ENCODE measurements at regions not wholly inside any gene's neighbourhood (a gene's known extent, or its start where the extent isn't known, plus 50 kb on each side); places are given as distances from the start of the nearest gene placed in this dataset.

GRCh38 chr3:106797461-106797860 is 579.8 kb upstream of the CCDC54 start:
- intact Hi-C loops (cut with DNase I; ENCODE audit: low total_unique reads) = no loop called here
- Histone ChIP-seq H3K9me3 (no peaks in the 10 kb centered on the region), H3K4me1 (no peaks in the 10 kb centered on the region), H3K36me3 (no peaks in the 10 kb centered on the region), H3K27ac (no peak overlapping the region), H3K27me3 (no peaks in the 10 kb centered on the region), H3K4me3 (no peak overlapping the region)
- TF ChIP-seq, protein P1, sequence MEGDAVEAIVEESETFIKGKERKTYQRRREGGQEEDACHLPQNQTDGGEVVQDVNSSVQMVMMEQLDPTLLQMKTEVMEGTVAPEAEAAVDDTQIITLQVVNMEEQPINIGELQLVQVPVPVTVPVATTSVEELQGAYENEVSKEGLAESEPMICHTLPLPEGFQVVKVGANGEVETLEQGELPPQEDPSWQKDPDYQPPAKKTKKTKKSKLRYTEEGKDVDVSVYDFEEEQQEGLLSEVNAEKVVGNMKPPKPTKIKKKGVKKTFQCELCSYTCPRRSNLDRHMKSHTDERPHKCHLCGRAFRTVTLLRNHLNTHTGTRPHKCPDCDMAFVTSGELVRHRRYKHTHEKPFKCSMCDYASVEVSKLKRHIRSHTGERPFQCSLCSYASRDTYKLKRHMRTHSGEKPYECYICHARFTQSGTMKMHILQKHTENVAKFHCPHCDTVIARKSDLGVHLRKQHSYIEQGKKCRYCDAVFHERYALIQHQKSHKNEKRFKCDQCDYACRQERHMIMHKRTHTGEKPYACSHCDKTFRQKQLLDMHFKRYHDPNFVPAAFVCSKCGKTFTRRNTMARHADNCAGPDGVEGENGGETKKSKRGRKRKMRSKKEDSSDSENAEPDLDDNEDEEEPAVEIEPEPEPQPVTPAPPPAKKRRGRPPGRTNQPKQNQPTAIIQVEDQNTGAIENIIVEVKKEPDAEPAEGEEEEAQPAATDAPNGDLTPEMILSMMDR (IDR thresholded peaks at IDR 0.05) = no peak
- no peak for DNase-seq

- H3K36me3 ChIP-seq = no peaks in the 10 kb centered on the region
- H3K4me1 ChIP-seq = peaks cover 0 to 14% (median 2%) of the 10 kb centered on the region in 4 donors
- TF ChIP-seq, protein P1 (IDR thresholded peaks at IDR 0.05) = no peak
- no peak for DNase-seq
- no peaks in the 10 kb centered on the region for H3K9me3 ChIP-seq
- no peak overlapping the region for H3K27ac ChIP-seq
- H3K4me3 ChIP-seq = no peak overlapping the region
- intact Hi-C loops (cut with DNase I; ENCODE audit: low total_unique reads) = loop anchor here (2.0 kb wide), 1 partner anchor 59 kb away; no protein-coding TSS in a partner anchor
- no peaks in the 10 kb centered on the region for H3K27me3 ChIP-seq
Measured at GRCh38 chr3:106805625-106806024, 571.6 kb upstream of the CCDC54 start.

GRCh38 chr3:106806964-106807363 is 570.3 kb upstream of the CCDC54 start:
- intact Hi-C loops (cut with DNase I; ENCODE audit: low total_unique reads) = loop anchor here (2.0 kb wide), 1 partner anchor 60 kb away; no protein-coding TSS in a partner anchor
- H3K27me3 ChIP-seq = no peaks in the 10 kb centered on the region
- no peak overlapping the region for H3K4me3 ChIP-seq
- no peaks in the 10 kb centered on the region for H3K36me3 ChIP-seq
- peaks cover 0 to 16% (median 2%) of the 10 kb centered on the region in 4 donors for H3K4me1 ChIP-seq
- TF ChIP-seq, protein P1 (IDR thresholded peaks at IDR 0.05) = no peak
- H3K27ac ChIP-seq = no peak overlapping the region
- DNase-seq = no peak
- H3K9me3 ChIP-seq = no peaks in the 10 kb centered on the region

DNA sequence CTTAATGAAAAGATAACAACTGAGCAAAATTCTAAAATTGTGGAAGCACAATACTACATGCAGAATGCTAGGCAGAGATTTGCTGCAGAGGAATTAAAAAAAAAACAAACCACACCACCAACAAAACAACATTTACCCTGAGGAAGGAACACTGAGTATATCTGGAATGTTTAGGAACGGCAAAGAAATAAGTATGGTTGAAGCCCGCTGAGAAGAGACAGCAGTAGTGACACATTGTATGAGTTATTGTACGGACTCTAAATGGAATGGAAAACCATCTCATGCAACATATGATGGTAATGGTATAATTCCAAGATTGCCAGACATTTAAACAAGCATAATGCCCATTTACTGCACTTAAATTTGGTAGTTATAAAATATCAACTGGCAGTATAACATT is 568.2 kb upstream of the CCDC54 start:
- Histone ChIP-seq H3K27me3 (no peaks in the 10 kb centered on the region), H3K27ac (no peak overlapping the region), H3K4me1 (peaks cover 0 to 24% (median 5%) of the 10 kb centered on the region in 4 donors), H3K36me3 (no peaks in the 10 kb centered on the region), H3K9me3 (no peaks in the 10 kb centered on the region), H3K4me3 (no peak overlapping the region)
- no peak for DNase-seq
- intact Hi-C loops (cut with DNase I; ENCODE audit: low total_unique reads) = no loop called here
- TF ChIP-seq, protein P1 (IDR thresholded peaks at IDR 0.05) = no peak

GRCh38 chr3:106809623-106810299 is 567.5 kb upstream of the CCDC54 start:
- no peak for DNase-seq
- intact Hi-C loops (cut with DNase I; ENCODE audit: low total_unique reads) = no loop called here

More at GRCh38 chr3:106809623-106810299, 567.5 kb upstream of the CCDC54 start:
- no peak overlapping the region for H3K27ac ChIP-seq
- no peak overlapping the region for H3K4me3 ChIP-seq
- H3K4me1 ChIP-seq = peaks cover 0 to 31% (median 10%) of the 10 kb centered on the region in 4 donors
- H3K9me3 ChIP-seq = no peaks in the 10 kb centered on the region
- no peaks in the 10 kb centered on the region for H3K36me3 ChIP-seq
- TF ChIP-seq, protein P1 (IDR thresholded peaks at IDR 0.05) = no peak
- H3K27me3 ChIP-seq = no peaks in the 10 kb centered on the region

Measured in tibial artery (tissue), 4 donors.